Neural cell (in vitro differentiated cells): ENCODE measurements at regions not wholly inside any gene's neighbourhood (a gene's known extent, or its start where the extent isn't known, plus 50 kb on each side); places are given as distances from the start of the nearest gene placed in this dataset.

Source experiments
- CTCF ChIP-seq: fragments of 450-650 bp; IDR thresholded peaks from 2 replicates; pipeline ENCODE4 v1.5.1; 2014; ENCODE audit warnings: antibody characterized with exemption, mild to moderate bottlenecking, moderate library complexity; ENCODE audit not compliant: poor library complexity, severe bottlenecking
- EP300 ChIP-seq: fragments of 450-650 bp; conservative IDR thresholded peaks from 2 replicates; pipeline ENCODE4 v1.6.1; 2014; ENCODE audit warnings: antibody characterized with exemption, mild to moderate bottlenecking, moderate library complexity; ENCODE audit not compliant: poor library complexity, severe bottlenecking
- EZH2 ChIP-seq: fragments of 200-600, 300-800 bp; shearing (Covaris generic), sonication (generic); IDR thresholded peaks from 2 replicates; pipeline ENCODE4 v1.6.1; 2014; ENCODE audit warnings: antibody characterized with exemption, low read length, borderline replicate concordance, mild to moderate bottlenecking; ENCODE audit not compliant: insufficient read depth, poor library complexity, severe bottlenecking
- POLR2AphosphoS5 ChIP-seq: IDR thresholded peaks from 2 replicates; pipeline ENCODE4 v1.6.1; 2012

GRCh38 chr5:61675015-61675692 lies 343.1 kb downstream of the ZSWIM6 start:
- no peak for TF ChIP-seq CTCF
- TF ChIP-seq POLR2AphosphoS5 = no peak
- no peak for TF ChIP-seq EZH2
- TF ChIP-seq EP300 = no peak
